ENCODE measurements at regions not wholly inside any gene's neighbourhood (a gene's known extent, or its start where the extent isn't known, plus 50 kb on each side); places are given as distances from the start of the nearest gene placed in this dataset.

DNA sequence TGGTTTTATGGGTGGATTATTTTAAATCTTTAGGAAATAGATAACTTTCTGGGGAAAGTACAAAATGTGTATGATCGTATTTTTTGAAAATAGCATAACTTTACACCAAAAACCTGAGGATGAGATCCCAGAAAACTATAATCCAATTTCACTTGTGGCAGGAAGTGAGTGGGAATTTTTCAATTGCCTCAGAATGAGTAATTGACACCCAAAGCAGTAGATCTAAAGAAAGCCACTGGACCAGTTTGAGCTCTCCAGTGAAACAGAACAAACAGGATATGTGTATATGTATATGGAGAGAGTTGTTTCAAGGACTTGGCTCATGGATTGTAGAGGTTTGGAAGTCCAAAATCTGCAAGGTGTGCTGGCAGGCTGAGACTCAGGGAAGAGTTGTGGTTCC, 109.2 kb upstream of the SHB start:
- TF ChIP-seq CTCF (IDR thresholded peaks at IDR 0.05; ENCODE audit: low read length), result no peak
- TF ChIP-seq EZH2 (optimal IDR thresholded peaks at IDR 0.05; ENCODE audit: low read depth, low read length), result no peak

All from MM.1S (cell line).